SK-N-SH treated with all-trans-retinoic acid at 6 μM for 48 hours (cell line): ENCODE measurements at regions not wholly inside any gene's neighbourhood (a gene's known extent, or its start where the extent isn't known, plus 50 kb on each side); places are given as distances from the start of the nearest gene placed in this dataset.

Source experiments
- ATAC-seq: fragments of 200-7000 bp; cut with Tn5 transposase; 3 replicates; pipeline ENCODE4 v1.9.1; 2020; ENCODE audit warnings: mild to moderate bottlenecking, moderate library complexity
- ARNTL ChIP-seq: fragments of 450-650 bp; formaldehyde crosslinking; IDR thresholded peaks from 2 replicates; pipeline ENCODE4 v1.5.0; 2020; ENCODE audit warnings: low read depth, mild to moderate bottlenecking, moderate library complexity, borderline replicate concordance
- BACH2 ChIP-seq: fragments of 250-450 bp; sonication (Bioruptor Pico); IDR thresholded peaks from 2 replicates; pipeline ENCODE4 v1.9.0; 2021; ENCODE audit warnings: mild to moderate bottlenecking, borderline replicate concordance
- CSDC2 ChIP-seq: fragments of 250-450 bp; sonication (Bioruptor Pico); IDR thresholded peaks from 2 replicates; pipeline ENCODE4 v1.5.0; 2020; ENCODE audit warnings: mild to moderate bottlenecking, moderate library complexity
- CSRNP3 ChIP-seq: fragments of 250-450 bp; sonication (Bioruptor Pico); IDR thresholded peaks from 2 replicates; pipeline ENCODE4 v1.5.1; 2021; ENCODE audit warnings: mild to moderate bottlenecking, moderate library complexity
- ESRRG ChIP-seq: fragments of 250-450 bp; sonication (Bioruptor Pico); IDR thresholded peaks from 2 replicates; pipeline ENCODE4 v1.6.1; 2021; ENCODE audit warnings: mild to moderate bottlenecking
- GLIS3 ChIP-seq: fragments of 250-450 bp; sonication (Bioruptor Pico); IDR thresholded peaks from 2 replicates; pipeline ENCODE4 v1.5.0; 2020; ENCODE audit warnings: mild to moderate bottlenecking, moderate library complexity
- ISL1 ChIP-seq: fragments of 250-450 bp; sonication (Bioruptor Pico); IDR thresholded peaks from 2 replicates; pipeline ENCODE4 v2.1.2; 2022; ENCODE audit warnings: mild to moderate bottlenecking, moderate library complexity
- PATZ1 ChIP-seq: fragments of 250-450 bp; sonication (Bioruptor Pico); IDR thresholded peaks from 2 replicates; pipeline ENCODE4 v1.8.0; 2020; ENCODE audit warnings: mild to moderate bottlenecking, moderate library complexity, borderline replicate concordance
- POU6F1 ChIP-seq: fragments of 250-450 bp; sonication (Bioruptor Pico); IDR thresholded peaks from 2 replicates; pipeline ENCODE4 v1.8.0; 2021; ENCODE audit warnings: low read depth, mild to moderate bottlenecking, moderate library complexity, borderline replicate concordance
- PPARA ChIP-seq: fragments of 250-450 bp; sonication (Bioruptor Pico); IDR thresholded peaks from 2 replicates; pipeline ENCODE4 v1.5.0; 2020; ENCODE audit warnings: mild to moderate bottlenecking, borderline replicate concordance
- RARB ChIP-seq: fragments of 250-450 bp; sonication (Bioruptor Pico); IDR thresholded peaks from 2 replicates; pipeline ENCODE4 v1.8.0; 2021; ENCODE audit warnings: mild to moderate bottlenecking, moderate library complexity
- SNAI2 ChIP-seq: fragments of 250-450 bp; sonication (Bioruptor Pico); IDR thresholded peaks from 2 replicates; pipeline ENCODE4 v1.5.0; 2020; ENCODE audit warnings: mild to moderate bottlenecking, moderate library complexity
- TCF4 ChIP-seq: fragments of 250-450 bp; sonication (Bioruptor Pico); IDR thresholded peaks from 2 replicates; pipeline ENCODE4 v1.8.0; 2021; ENCODE audit warnings: mild to moderate bottlenecking, moderate library complexity, borderline replicate concordance
- TOX ChIP-seq: fragments of 250-450 bp; sonication (Bioruptor Pico); IDR thresholded peaks from 2 replicates; pipeline ENCODE4 v1.8.0; 2021; ENCODE audit warnings: mild to moderate bottlenecking, moderate library complexity, borderline replicate concordance
- TSHZ2 ChIP-seq: fragments of 250-450 bp; sonication (Bioruptor Pico); IDR thresholded peaks from 2 replicates; pipeline ENCODE4 v1.5.0; 2020; ENCODE audit warnings: mild to moderate bottlenecking, moderate library complexity
- ZC3H10 ChIP-seq: fragments of 250-450 bp; sonication (Bioruptor Pico); IDR thresholded peaks from 2 replicates; pipeline ENCODE4 v1.5.1; 2021; ENCODE audit warnings: mild to moderate bottlenecking, moderate library complexity
- ZFP30 ChIP-seq: fragments of 450-650 bp; formaldehyde crosslinking; IDR thresholded peaks from 2 replicates; pipeline ENCODE4 v1.5.0; 2022; ENCODE audit warnings: mild to moderate bottlenecking, moderate library complexity
- ZNF565 ChIP-seq: fragments of 450-650 bp; formaldehyde crosslinking; conservative IDR thresholded peaks from 2 replicates; pipeline ENCODE4 v1.5.0; 2020; ENCODE audit warnings: low read depth, mild to moderate bottlenecking, moderate library complexity
- ZNF70 ChIP-seq: fragments of 450-650 bp; formaldehyde crosslinking; IDR thresholded peaks from 2 replicates; pipeline ENCODE4 v1.5.0; 2020; ENCODE audit warnings: mild to moderate bottlenecking, moderate library complexity
- ZNF8 ChIP-seq: fragments of 450-650 bp; formaldehyde crosslinking; IDR thresholded peaks from 2 replicates; pipeline ENCODE4 v1.5.0; 2020; ENCODE audit warnings: mild to moderate bottlenecking, moderate library complexity

- no peak for ATAC-seq
- TF ChIP-seq BACH2 (no peak), PATZ1 (no peak), TCF4 (no peak)
Observed at GRCh38 chr2:194346193-194346592, 1310.8 kb upstream of the SLC39A10 start.

GRCh38 chr2:194345347-194345746 lies 1311.7 kb upstream of the SLC39A10 start:
- ATAC-seq, result no peak
- TF ChIP-seq POU6F1 (CRISPR knock-in tag), result no peak
- TF ChIP-seq ARNTL (CRISPR knock-in tag), result no peak
- no peak for TF ChIP-seq CSDC2 (CRISPR knock-in tag)
- no peak for TF ChIP-seq CSRNP3 (CRISPR knock-in tag)
- TF ChIP-seq PPARA (CRISPR knock-in tag), result no peak
- TF ChIP-seq GLIS3 (CRISPR knock-in tag), result no peak
- TF ChIP-seq ZFP30 (CRISPR knock-in tag), result no peak
- TF ChIP-seq RARB, result no peak
- no peak for TF ChIP-seq ISL1 (CRISPR knock-in tag)
- no peak for TF ChIP-seq BACH2
- no peak for TF ChIP-seq ESRRG (CRISPR knock-in tag)
- no peak for TF ChIP-seq TSHZ2 (CRISPR knock-in tag)

- peak; percentile 66 for ATAC-seq
- TF ChIP-seq ZNF70 (CRISPR knock-in tag) (no peak), ZNF8 (CRISPR knock-in tag) (no peak), ARNTL (CRISPR knock-in tag) (no peak), RARB (no peak), GLIS3 (CRISPR knock-in tag) (no peak), ISL1 (CRISPR knock-in tag) (no peak), ZNF565 (CRISPR knock-in tag) (no peak), CSDC2 (CRISPR knock-in tag) (no peak), TCF4 (no peak), CSRNP3 (CRISPR knock-in tag) (no peak), PATZ1 (no peak), TOX (no peak), ESRRG (CRISPR knock-in tag) (no peak), PPARA (CRISPR knock-in tag) (no peak), TSHZ2 (CRISPR knock-in tag) (no peak), SNAI2 (CRISPR knock-in tag) (no peak), BACH2 (no peak), ZFP30 (CRISPR knock-in tag) (no peak), ZC3H10 (CRISPR knock-in tag) (no peak)
Observed at GRCh38 chr2:194343167-194343566, 1313.9 kb upstream of the SLC39A10 start.
